CD14-positive monocyte (primary cell): ENCODE measurements at regions not wholly inside any gene's neighbourhood (a gene's known extent, or its start where the extent isn't known, plus 50 kb on each side); places are given as distances from the start of the nearest gene placed in this dataset.

Experiments
- DNase-seq, 3 donors: peaks; one replicate each; pipeline ENCODE4 v3.0.0-alpha.2; 2011 to 2022
- H2AFZ ChIP-seq: 2 replicates; pipeline ENCODE4 v1.6.0; 2012; ENCODE audit warnings: mild to moderate bottlenecking, low read depth, low read length, inconsistent platforms; ENCODE audit not compliant: insufficient read depth, poor library complexity, severe bottlenecking
- H3K27ac ChIP-seq, 2 donors: 1 replicate in 1 of 2; 2 replicates in 1 of 2; pipeline ENCODE4 v1.5.1; 2012 to 2013; ENCODE audit warnings: low read length in 2 of 2, control low read depth in 1 of 2, inconsistent platforms in 1 of 2, low read depth in 1 of 2, mild to moderate bottlenecking in 1 of 2
- H3K27me3 ChIP-seq, 2 donors: one replicate each; pipeline versions ENCODE4 v1.6.0 to v1.6.1; 2011 to 2013; ENCODE audit warnings: low read length in 2 of 2; ENCODE audit not compliant: control insufficient read depth in 2 of 2, insufficient read depth in 2 of 2
- H3K36me3 ChIP-seq, 2 donors: replicated peaks in 1 of 2; 1 replicate in 1 of 2; 2 replicates in 1 of 2; pipeline versions ENCODE4 v1.5.1 to v1.6.1; 2012 to 2013; ENCODE audit warnings: low read length in 2 of 2, control low read depth in 1 of 2, inconsistent platforms in 1 of 2, mild to moderate bottlenecking in 1 of 2; ENCODE audit not compliant: insufficient read depth in 2 of 2, control insufficient read depth in 1 of 2
- H3K4me1 ChIP-seq, 2 donors: 1 replicate in 1 of 2; 2 replicates in 1 of 2; pipeline versions ENCODE4 v1.5.1 to v1.6.1; 2012 to 2013; ENCODE audit warnings: low read length in 2 of 2, control low read depth in 1 of 2, inconsistent platforms in 1 of 2, mild to moderate bottlenecking in 1 of 2, moderate library complexity in 1 of 2; ENCODE audit not compliant: insufficient read depth in 2 of 2, control insufficient read depth in 1 of 2
- H3K4me2 ChIP-seq: replicated peaks from 2 replicates; pipeline ENCODE3; 2012; ENCODE audit warnings: low read length, moderate library complexity, mild to moderate bottlenecking; ENCODE audit not compliant: poor library complexity, severe bottlenecking; ENCODE audit errors: extremely low read depth
- H3K4me3 ChIP-seq, 3 experiments: fragments of 200-600 bp in 1 of 3; sonication (generic) in 1 of 3; replicated peaks in 1 of 3; 1 replicate in 2 of 3; 2 replicates in 1 of 3; pipeline ENCODE4 v1.5.1; 2011 to 2013; ENCODE audit warnings: low read length in 3 of 3, mild to moderate bottlenecking in 3 of 3, control low read depth in 2 of 3, low read depth in 2 of 3, inconsistent platforms in 1 of 3, moderate library complexity in 1 of 3
- H3K79me2 ChIP-seq: 2 replicates; pipeline ENCODE4 v1.6.0; 2012; ENCODE audit warnings: mild to moderate bottlenecking, control low read depth, inconsistent platforms, low read length, moderate library complexity; ENCODE audit not compliant: insufficient read depth
- H3K9ac ChIP-seq: 2 replicates; pipeline ENCODE4 v1.6.0; 2017; ENCODE audit warnings: low read length, mild to moderate bottlenecking; ENCODE audit not compliant: insufficient read depth, poor library complexity, severe bottlenecking
- H3K9me3 ChIP-seq, 2 donors: replicated peaks in 1 of 2; 1 replicate in 1 of 2; 2 replicates in 1 of 2; pipeline versions ENCODE4 v1.5.1 to v1.6.1; 2012 to 2013; ENCODE audit warnings: low read length in 2 of 2, control low read depth in 1 of 2; ENCODE audit not compliant: control insufficient read depth in 1 of 2, insufficient read depth in 1 of 2
- H4K20me1 ChIP-seq: 2 replicates; pipeline ENCODE4 v1.6.0; 2012; ENCODE audit warnings: mild to moderate bottlenecking, low read length, control low read depth, moderate library complexity; ENCODE audit not compliant: insufficient read depth
- H3K27ac Mint-ChIP-seq, 7 donors: one replicate each; pipeline ENCODE4 v1.8.0; 2020; ENCODE audit warnings: mild to moderate bottlenecking in 7 of 7, mixed read lengths in 7 of 7, moderate library complexity in 6 of 7, inconsistent platforms in 2 of 7
- H3K27me3 Mint-ChIP-seq, 3 donors: one replicate each; pipeline ENCODE4 v1.8.0; 2021 to 2022; ENCODE audit warnings: low read depth in 3 of 3, mild to moderate bottlenecking in 3 of 3, mixed read lengths in 3 of 3, moderate library complexity in 3 of 3, inconsistent platforms in 1 of 3
- H3K36me3 Mint-ChIP-seq, 2 donors: one replicate each; pipeline ENCODE4 v1.8.0; 2020; ENCODE audit warnings: mixed read lengths in 2 of 2, inconsistent platforms in 1 of 2, mild to moderate bottlenecking in 1 of 2
- H3K4me1 Mint-ChIP-seq: one replicate; pipeline ENCODE4 v1.8.0; 2020; ENCODE audit warnings: mild to moderate bottlenecking, mixed read lengths
- H3K4me3 Mint-ChIP-seq, 2 donors: one replicate each; pipeline ENCODE4 v1.8.0; 2020; ENCODE audit warnings: mild to moderate bottlenecking in 2 of 2, mixed read lengths in 2 of 2, moderate library complexity in 1 of 2
- H3K9me3 Mint-ChIP-seq, 7 donors: one replicate each; pipeline ENCODE4 v1.8.0; 2020 to 2022; ENCODE audit warnings: mixed read lengths in 7 of 7, mild to moderate bottlenecking in 6 of 7, moderate library complexity in 6 of 7, inconsistent platforms in 2 of 7
- CTCF ChIP-seq: fragments of 200-600 bp; IDR thresholded peaks from one replicate; pipeline ENCODE4 v1.8.0; 2022; ENCODE audit warnings: antibody characterized with exemption, mild to moderate bottlenecking
- WGBS: methylation state at CpG from one replicate; pipeline ENCODE4 v1.1.5; 2013; ENCODE audit warnings: missing lambda C conversion rate; ENCODE audit not compliant: insufficient coverage; 5-methylcytosine and 5-hydroxymethylcytosine counted together
- intact Hi-C, 2 donors: fragments of 100-400 bp; cut with micrococcal nuclease; formaldehyde crosslinking; loops; one replicate each; pipeline versions ENCODE4 v1.15.0 to v1.15.1; 2023

GRCh38 chr3:36132214-36132613 is 248.1 kb upstream of the STAC start:
- H3K4me3 Mint-ChIP-seq = no peak overlapping the region
- peaks cover 2 to 10% (median 5%) of the 10 kb centered on the region in 7 donors for H3K9me3 Mint-ChIP-seq
- no peaks in the 10 kb centered on the region for H3K4me1 Mint-ChIP-seq
- no peak overlapping the region for H3K9ac ChIP-seq
- no peak overlapping the region for H2AFZ ChIP-seq
- no peak overlapping the region for H3K4me2 ChIP-seq
- H3K9me3 ChIP-seq = peaks cover 0 to 5% of the 10 kb centered on the region in 2 donors
- H3K27me3 Mint-ChIP-seq = no peaks in the 10 kb centered on the region
- H3K36me3 Mint-ChIP-seq = no peaks in the 10 kb centered on the region
- DNase-seq = no peak
- no peaks in the 10 kb centered on the region for H3K27me3 ChIP-seq
- no peaks in the 10 kb centered on the region for H3K36me3 ChIP-seq
- intact Hi-C loops = no loop called here
- H4K20me1 ChIP-seq = no peaks in the 10 kb centered on the region
- no peak overlapping the region for H3K4me3 ChIP-seq
- no peak for TF ChIP-seq CTCF
- no peaks in the 10 kb centered on the region for H3K4me1 ChIP-seq
- no peak overlapping the region for H3K27ac Mint-ChIP-seq
- H3K27ac ChIP-seq = no peak overlapping the region
- 88% methylated on average over 1 of the region's 2 CpGs for WGBS
- no peaks in the 10 kb centered on the region for H3K79me2 ChIP-seq

GRCh38 chr3:36135863-36136262 is 244.4 kb upstream of the STAC start:
- intact Hi-C loops = no loop called here
- no peak overlapping the region for H3K4me2 ChIP-seq
- H3K4me1 ChIP-seq = no peaks in the 10 kb centered on the region
- no peaks in the 10 kb centered on the region for H3K79me2 ChIP-seq
- Mint-ChIP-seq H3K4me3 (no peak overlapping the region), H3K27me3 (no peaks in the 10 kb centered on the region), H3K27ac (no peak overlapping the region), H3K36me3 (no peaks in the 10 kb centered on the region), H3K4me1 (no peaks in the 10 kb centered on the region), H3K9me3 (peaks cover 0 to 8% (median 4%) of the 10 kb centered on the region in 7 donors)
- no peaks in the 10 kb centered on the region for H3K27me3 ChIP-seq
- DNase-seq = no peak
- H3K9me3 ChIP-seq = peaks cover 0 to 5% of the 10 kb centered on the region in 2 donors
- no peak overlapping the region for H3K4me3 ChIP-seq
- no peak overlapping the region for H3K9ac ChIP-seq
- no peaks in the 10 kb centered on the region for H4K20me1 ChIP-seq
- no peak overlapping the region for H2AFZ ChIP-seq
- TF ChIP-seq CTCF = no peak
- no peaks in the 10 kb centered on the region for H3K36me3 ChIP-seq
- no peak overlapping the region for H3K27ac ChIP-seq
